ENCODE measurements at regions not wholly inside any gene's neighbourhood (a gene's known extent, or its start where the extent isn't known, plus 50 kb on each side); places are given as distances from the start of the nearest gene placed in this dataset.

GRCh38 chr6:87798393-87799278 is 96.6 kb upstream of the AKIRIN2 start:
- TF ChIP-seq CTCF (conservative IDR thresholded peaks at IDR 0.05; ENCODE audit: low read length) (no peak), EZH2phosphoT487 (IDR thresholded peaks at IDR 0.05; ENCODE audit: borderline replicate concordance, low read depth, low read length) (no peak)
